ENCODE measurements at regions not wholly inside any gene's neighbourhood (a gene's known extent, or its start where the extent isn't known, plus 50 kb on each side); places are given as distances from the start of the nearest gene placed in this dataset.

DNA sequence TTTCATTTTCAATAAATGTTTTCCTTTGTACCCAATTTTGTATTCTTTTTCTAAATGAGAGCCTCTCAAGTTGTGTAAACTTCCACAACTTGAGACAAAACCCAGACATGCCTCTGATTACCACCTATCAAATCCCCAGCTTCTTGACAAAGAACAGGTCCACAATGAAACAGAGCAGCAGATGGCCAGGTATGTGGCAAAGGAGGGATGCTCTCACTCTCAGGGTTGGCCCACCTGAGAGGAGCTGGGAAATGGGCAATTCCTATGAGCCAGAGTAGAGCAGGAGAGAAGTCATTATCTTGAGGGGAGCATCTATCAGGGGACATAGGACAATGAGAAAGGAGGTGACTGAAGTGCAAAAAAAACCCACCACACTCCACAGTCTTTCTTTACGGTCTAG lies 273.5 kb upstream of the FAM241A start:
- H3K36me3 Mint-ChIP-seq: no peaks in the 10 kb centered on the region
- H3K27ac Mint-ChIP-seq: no peak overlapping the region
- TF ChIP-seq, protein P1, sequence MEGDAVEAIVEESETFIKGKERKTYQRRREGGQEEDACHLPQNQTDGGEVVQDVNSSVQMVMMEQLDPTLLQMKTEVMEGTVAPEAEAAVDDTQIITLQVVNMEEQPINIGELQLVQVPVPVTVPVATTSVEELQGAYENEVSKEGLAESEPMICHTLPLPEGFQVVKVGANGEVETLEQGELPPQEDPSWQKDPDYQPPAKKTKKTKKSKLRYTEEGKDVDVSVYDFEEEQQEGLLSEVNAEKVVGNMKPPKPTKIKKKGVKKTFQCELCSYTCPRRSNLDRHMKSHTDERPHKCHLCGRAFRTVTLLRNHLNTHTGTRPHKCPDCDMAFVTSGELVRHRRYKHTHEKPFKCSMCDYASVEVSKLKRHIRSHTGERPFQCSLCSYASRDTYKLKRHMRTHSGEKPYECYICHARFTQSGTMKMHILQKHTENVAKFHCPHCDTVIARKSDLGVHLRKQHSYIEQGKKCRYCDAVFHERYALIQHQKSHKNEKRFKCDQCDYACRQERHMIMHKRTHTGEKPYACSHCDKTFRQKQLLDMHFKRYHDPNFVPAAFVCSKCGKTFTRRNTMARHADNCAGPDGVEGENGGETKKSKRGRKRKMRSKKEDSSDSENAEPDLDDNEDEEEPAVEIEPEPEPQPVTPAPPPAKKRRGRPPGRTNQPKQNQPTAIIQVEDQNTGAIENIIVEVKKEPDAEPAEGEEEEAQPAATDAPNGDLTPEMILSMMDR (conservative IDR thresholded peaks at IDR 0.05): no peak

DNA sequence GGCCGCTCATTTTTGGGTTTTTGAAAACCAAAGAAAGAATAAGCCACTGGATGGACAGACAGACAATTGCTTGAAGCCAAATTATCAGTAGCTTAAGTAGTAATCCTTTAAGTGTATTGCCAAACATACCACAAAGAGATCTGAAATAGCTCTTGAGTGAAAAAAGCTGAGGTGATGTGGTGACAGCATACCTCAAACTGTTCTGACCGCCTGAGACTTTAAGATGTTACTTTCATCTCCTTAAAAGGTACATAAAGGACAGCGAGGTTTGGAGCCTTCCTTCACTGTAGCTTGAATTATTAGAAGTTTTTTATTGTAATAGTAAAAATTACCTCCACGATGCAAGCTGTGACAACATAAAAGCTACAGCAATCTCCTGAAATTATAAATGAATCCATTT lies 271.5 kb upstream of the FAM241A start:
- H3K4me1 Mint-ChIP-seq (ENCODE audit: unreplicated experiment): no peaks in the 10 kb centered on the region
- no peak for DNase-seq (ENCODE audit: extremely low spot score, unreplicated experiment)
- no peak overlapping the region for H3K4me3 Mint-ChIP-seq
- no peaks in the 10 kb centered on the region for H3K36me3 Mint-ChIP-seq
- peaks cover 16% of the 10 kb centered on the region for H3K27me3 Mint-ChIP-seq
- TF ChIP-seq, protein P1 (conservative IDR thresholded peaks at IDR 0.05): no peak
- H3K9me3 Mint-ChIP-seq: no peaks in the 10 kb centered on the region
- no peak overlapping the region for H3K27ac Mint-ChIP-seq

More for the DNA sequence above, 273.5 kb upstream of the FAM241A start:
- DNase-seq (ENCODE audit: extremely low spot score, unreplicated experiment): no peak
- peaks cover 4% of the 10 kb centered on the region for H3K27me3 Mint-ChIP-seq
- H3K4me3 Mint-ChIP-seq: no peak overlapping the region
- no peaks in the 10 kb centered on the region for H3K4me1 Mint-ChIP-seq (ENCODE audit: unreplicated experiment)
- H3K9me3 Mint-ChIP-seq: no peaks in the 10 kb centered on the region

DNA sequence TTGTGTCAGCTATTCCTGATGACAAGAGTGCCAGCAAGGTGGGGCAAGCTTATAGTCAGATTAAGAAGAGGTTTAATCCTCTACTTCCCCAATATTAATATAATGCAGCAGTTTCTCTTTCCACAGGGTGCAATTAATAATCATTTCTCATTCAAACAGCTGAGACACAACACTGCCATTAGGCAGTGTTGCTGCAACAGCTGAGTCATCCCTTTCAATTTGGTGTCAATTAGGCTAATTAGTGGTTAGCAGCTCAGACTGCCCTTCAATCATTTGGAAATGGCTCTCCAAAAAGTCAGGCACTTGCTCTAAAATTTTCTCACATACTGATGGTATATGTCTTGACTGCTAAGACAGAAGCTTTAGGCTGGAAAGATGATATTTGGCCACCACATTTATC lies 265.7 kb upstream of the FAM241A start:
- Mint-ChIP-seq H3K27ac (no peak overlapping the region), H3K36me3 (no peaks in the 10 kb centered on the region), H3K4me1 (ENCODE audit: unreplicated experiment) (peaks cover 4% of the 10 kb centered on the region), H3K4me3 (no peak overlapping the region), H3K9me3 (no peaks in the 10 kb centered on the region), H3K27me3 (peaks cover 16% of the 10 kb centered on the region)
- DNase-seq (ENCODE audit: extremely low spot score, unreplicated experiment): no peak
- TF ChIP-seq, protein P1 (conservative IDR thresholded peaks at IDR 0.05): no peak

DNA sequence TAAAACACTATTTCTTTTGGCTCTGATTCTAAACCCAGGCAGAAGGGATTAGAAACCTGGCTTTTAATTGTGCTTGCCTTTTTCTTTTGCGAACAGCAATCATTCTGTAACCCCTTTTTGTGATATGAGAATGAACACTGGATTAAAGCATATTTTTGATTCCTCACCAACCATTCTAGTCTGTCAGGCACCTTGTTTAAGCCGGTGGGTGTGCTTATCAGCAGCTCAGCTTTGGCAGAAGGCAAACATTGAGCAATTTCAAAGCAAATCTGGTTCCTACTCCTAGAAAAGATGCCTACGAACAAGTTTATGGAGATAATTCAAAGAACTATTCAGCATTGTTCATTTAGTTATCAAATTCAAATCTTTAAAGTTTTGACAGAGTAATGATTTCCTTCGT lies 265.1 kb upstream of the FAM241A start:
- H3K27ac Mint-ChIP-seq: no peak overlapping the region

DNA sequence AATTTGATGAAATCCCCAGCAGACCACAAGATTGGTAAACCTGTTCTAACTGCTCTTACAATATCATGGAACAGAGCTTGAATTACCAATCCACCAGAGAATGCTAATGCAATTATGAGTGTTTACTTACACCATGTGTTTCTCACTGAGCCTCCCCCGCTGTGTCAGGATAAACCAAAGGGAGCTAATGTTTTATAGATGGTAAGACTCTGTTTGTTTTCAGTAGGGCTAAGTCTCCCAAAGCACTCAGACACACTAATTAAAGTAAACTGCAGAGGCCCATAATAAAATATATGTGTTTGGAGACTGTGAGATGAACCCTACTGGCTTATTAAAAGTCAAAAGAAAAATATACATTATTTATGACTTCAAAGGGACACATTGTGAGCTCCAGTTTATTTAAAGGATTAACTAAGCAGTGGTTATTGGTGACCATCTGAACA lies 261.7 kb upstream of the FAM241A start:
- no peak overlapping the region for H3K27ac Mint-ChIP-seq
- no peaks in the 10 kb centered on the region for H3K9me3 Mint-ChIP-seq
- no peak overlapping the region for H3K4me3 Mint-ChIP-seq
- no peaks in the 10 kb centered on the region for H3K36me3 Mint-ChIP-seq
- peaks cover 4% of the 10 kb centered on the region for H3K4me1 Mint-ChIP-seq (ENCODE audit: unreplicated experiment)
- DNase-seq (ENCODE audit: extremely low spot score, unreplicated experiment): no peak
- TF ChIP-seq, protein P1 (conservative IDR thresholded peaks at IDR 0.05): no peak
- peaks cover 3% of the 10 kb centered on the region for H3K27me3 Mint-ChIP-seq

More for the DNA sequence above, 265.1 kb upstream of the FAM241A start:
- DNase-seq (ENCODE audit: extremely low spot score, unreplicated experiment): no peak
- TF ChIP-seq, protein P1 (conservative IDR thresholded peaks at IDR 0.05): no peak
- Mint-ChIP-seq H3K4me3 (no peak overlapping the region), H3K27me3 (peaks cover 19% of the 10 kb centered on the region), H3K36me3 (no peaks in the 10 kb centered on the region), H3K9me3 (no peaks in the 10 kb centered on the region), H3K4me1 (ENCODE audit: unreplicated experiment) (peaks cover 4% of the 10 kb centered on the region)

DNA sequence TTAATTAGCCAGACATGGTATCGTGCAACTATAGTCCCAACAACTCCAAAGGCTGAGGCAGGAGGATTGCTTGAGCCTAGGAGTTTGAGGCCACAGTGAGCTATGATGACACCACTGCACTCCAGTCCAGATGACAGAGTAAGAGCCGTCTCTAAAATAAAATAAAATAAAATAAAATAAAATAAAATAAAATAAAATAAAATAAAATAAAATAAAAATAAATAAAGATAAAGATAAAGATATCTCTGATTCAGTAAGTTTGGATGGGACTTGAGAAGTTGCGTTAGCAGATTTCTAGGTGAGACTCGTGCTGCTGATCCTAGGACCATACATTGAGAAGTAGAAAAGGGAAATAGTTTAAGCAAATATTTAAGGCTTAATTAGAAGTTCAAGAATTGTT lies 254.8 kb upstream of the FAM241A start:
- H3K9me3 Mint-ChIP-seq: peaks cover 4% of the 10 kb centered on the region
- no peaks in the 10 kb centered on the region for H3K4me1 Mint-ChIP-seq (ENCODE audit: unreplicated experiment)
- no peak for DNase-seq (ENCODE audit: extremely low spot score, unreplicated experiment)
- H3K27me3 Mint-ChIP-seq: no peaks in the 10 kb centered on the region
- TF ChIP-seq, protein P1 (conservative IDR thresholded peaks at IDR 0.05): no peak
- H3K27ac Mint-ChIP-seq: no peak overlapping the region
- H3K4me3 Mint-ChIP-seq: no peak overlapping the region
- no peaks in the 10 kb centered on the region for H3K36me3 Mint-ChIP-seq

Data from type B pancreatic cell (in vitro differentiated cells).